GM23338 (cell line): ENCODE measurements at regions not wholly inside any gene's neighbourhood (a gene's known extent, or its start where the extent isn't known, plus 50 kb on each side); places are given as distances from the start of the nearest gene placed in this dataset.
A peak's percentile ranks its signal among the peaks of the same experiment; 100 is the strongest.

Experiments
- ATAC-seq: fragments of 200-7000 bp; cut with Tn5 transposase; 3 replicates; pipeline ENCODE4 v1.9.1; 2020
- DNase-seq: peaks from one replicate; pipeline ENCODE4 v3.0.0-alpha.2; 2015; ENCODE audit warnings: low spot score
- H2AFZ ChIP-seq: fragments of 200-600 bp; sonication (generic); 2 replicates; pipeline ENCODE4 v1.8.0; 2016; ENCODE audit warnings: antibody characterized with exemption, mild to moderate bottlenecking, moderate library complexity
- H3F3A ChIP-seq: fragments of 200-600 bp; sonication (generic); replicated peaks from 2 replicates; pipeline ENCODE4 v1.8.0; 2017; ENCODE audit warnings: antibody characterized with exemption, mixed run types, low read depth
- H3K27ac ChIP-seq: fragments of 200-600 bp; sonication (generic); 2 replicates; pipeline ENCODE4 v1.6.1; 2016; ENCODE audit warnings: low read depth
- H3K27me3 ChIP-seq: fragments of 200-600 bp; sonication (generic); 2 replicates; pipeline ENCODE4 v1.8.0; 2016; ENCODE audit warnings: mild to moderate bottlenecking, mixed run types, moderate library complexity; ENCODE audit not compliant: insufficient read depth
- H3K36me3 ChIP-seq: fragments of 200-600 bp; sonication (generic); 2 replicates; pipeline ENCODE4 v1.8.0; 2016; ENCODE audit warnings: mild to moderate bottlenecking; ENCODE audit not compliant: insufficient read depth
- H3K4me1 ChIP-seq: fragments of 200-600 bp; sonication (generic); 2 replicates; pipeline ENCODE4 v1.8.0; 2016; ENCODE audit warnings: mild to moderate bottlenecking, moderate library complexity; ENCODE audit not compliant: insufficient read depth
- H3K4me2 ChIP-seq: fragments of 200-600 bp; sonication (generic); 2 replicates; pipeline ENCODE4 v1.7.1; 2017; ENCODE audit warnings: mixed run types
- H3K4me3 ChIP-seq: fragments of 200-600 bp; sonication (generic); 2 replicates; pipeline ENCODE4 v1.6.1; 2016; ENCODE audit warnings: mixed run types
- H3K79me2 ChIP-seq: fragments of 200-600 bp; sonication (generic); replicated peaks from 2 replicates; pipeline ENCODE4 v1.8.0; 2017; ENCODE audit warnings: mild to moderate bottlenecking; ENCODE audit not compliant: insufficient read depth
- H3K9me2 ChIP-seq: fragments of 200-600 bp; sonication (generic); 2 replicates; pipeline ENCODE4 v1.8.0; 2017; ENCODE audit not compliant: insufficient read depth
- H4K20me1 ChIP-seq: fragments of 200-600 bp; sonication (generic); replicated peaks from 2 replicates; pipeline ENCODE4 v1.8.0; 2017; ENCODE audit warnings: mild to moderate bottlenecking; ENCODE audit not compliant: insufficient read depth
- H3K27ac Mint-ChIP-seq: 2 replicates; pipeline ENCODE4 v1.8.0; 2020; ENCODE audit warnings: inconsistent platforms, mild to moderate bottlenecking, moderate library complexity, mixed read lengths
- H3K27me3 Mint-ChIP-seq: 3 replicates; pipeline ENCODE4 v1.8.0; 2022; ENCODE audit warnings: low read depth, mild to moderate bottlenecking, moderate library complexity, mixed read lengths, inconsistent platforms; ENCODE audit not compliant: insufficient read depth, poor library complexity
- H3K36me3 Mint-ChIP-seq: 3 replicates; pipeline ENCODE4 v1.8.0; 2021; ENCODE audit warnings: low read depth, mild to moderate bottlenecking, inconsistent platforms, moderate library complexity, mixed read lengths
- H3K4me1 Mint-ChIP-seq: 3 replicates; pipeline ENCODE4 v1.8.0; 2020; ENCODE audit warnings: mild to moderate bottlenecking, inconsistent platforms, mixed read lengths
- H3K4me3 Mint-ChIP-seq: 3 replicates; pipeline ENCODE4 v1.8.0; 2021; ENCODE audit warnings: moderate library complexity, mild to moderate bottlenecking, inconsistent platforms, mixed read lengths
- H3K9me3 Mint-ChIP-seq: 3 replicates; pipeline ENCODE4 v1.8.0; 2020; ENCODE audit warnings: moderate library complexity, mild to moderate bottlenecking, inconsistent platforms, mixed read lengths
- CREB1 ChIP-seq: fragments of 250-450 bp; sonication (Bioruptor Pico); IDR thresholded peaks from 2 replicates; pipeline ENCODE4 v1.5.0; 2020; ENCODE audit warnings: low read depth, mild to moderate bottlenecking, moderate library complexity
- CTCF ChIP-seq, 2 experiments: fragments of 200-600 bp in 1 of 2; sonication (generic) in 1 of 2; conservative IDR thresholded peaks; 2 replicates each; pipeline versions ENCODE4 v1.5.1 to v1.6.1; 2016 to 2017; ENCODE audit warnings: antibody characterized with exemption in 2 of 2, low read depth in 2 of 2, mild to moderate bottlenecking in 2 of 2, moderate library complexity in 1 of 2
- EZH2 ChIP-seq: fragments of 200-600 bp; sonication (generic); IDR thresholded peaks from one replicate; pipeline ENCODE4 v1.8.0; 2017; ENCODE audit warnings: antibody characterized with exemption, mild to moderate bottlenecking, low read depth; ENCODE audit not compliant: unreplicated experiment
- EZH2phosphoT487 ChIP-seq: fragments of 200-600 bp; sonication (generic); IDR thresholded peaks from one replicate; pipeline ENCODE4 v1.8.1; 2018; ENCODE audit warnings: antibody characterized with exemption; ENCODE audit not compliant: unreplicated experiment
- JUNB ChIP-seq: IDR thresholded peaks from one replicate; pipeline ENCODE4 v1.6.1; 2016; ENCODE audit warnings: antibody characterized with exemption; ENCODE audit not compliant: unreplicated experiment
- NANOG ChIP-seq: IDR thresholded peaks from 2 replicates; pipeline ENCODE4 v1.6.1; 2016; ENCODE audit warnings: antibody characterized with exemption, borderline replicate concordance
- POLR2AphosphoS5 ChIP-seq: IDR thresholded peaks from 2 replicates; pipeline ENCODE4 v1.6.1; 2016; ENCODE audit warnings: antibody characterized with exemption, low read depth
- REST ChIP-seq: IDR thresholded peaks from one replicate; pipeline ENCODE4 v1.6.1; 2018; ENCODE audit warnings: antibody characterized with exemption; ENCODE audit not compliant: unreplicated experiment
- STAT1 ChIP-seq: IDR thresholded peaks from one replicate; pipeline ENCODE4 v1.6.1; 2016; ENCODE audit warnings: antibody characterized with exemption; ENCODE audit not compliant: unreplicated experiment
- ZNF114 ChIP-seq: fragments of 250-450 bp; sonication (Bioruptor Pico); IDR thresholded peaks from 2 replicates; pipeline ENCODE4 v1.5.0; 2020; ENCODE audit warnings: mild to moderate bottlenecking, moderate library complexity
- ZNF331 ChIP-seq: fragments of 250-450 bp; sonication (Bioruptor Pico); IDR thresholded peaks from 2 replicates; pipeline ENCODE4 v1.5.0; 2020; ENCODE audit warnings: low read depth, mild to moderate bottlenecking, moderate library complexity
- TF ChIP-seq, protein P1 (sequence below): IDR thresholded peaks from 2 replicates; pipeline ENCODE4 v1.6.1; 2016; ENCODE audit warnings: antibody characterized with exemption
- TF ChIP-seq, protein P2 (sequence below): fragments of 250-450 bp; sonication (Bioruptor Pico); IDR thresholded peaks from 2 replicates; pipeline ENCODE4 v1.5.0; 2020; ENCODE audit warnings: mild to moderate bottlenecking, moderate library complexity

DNA sequence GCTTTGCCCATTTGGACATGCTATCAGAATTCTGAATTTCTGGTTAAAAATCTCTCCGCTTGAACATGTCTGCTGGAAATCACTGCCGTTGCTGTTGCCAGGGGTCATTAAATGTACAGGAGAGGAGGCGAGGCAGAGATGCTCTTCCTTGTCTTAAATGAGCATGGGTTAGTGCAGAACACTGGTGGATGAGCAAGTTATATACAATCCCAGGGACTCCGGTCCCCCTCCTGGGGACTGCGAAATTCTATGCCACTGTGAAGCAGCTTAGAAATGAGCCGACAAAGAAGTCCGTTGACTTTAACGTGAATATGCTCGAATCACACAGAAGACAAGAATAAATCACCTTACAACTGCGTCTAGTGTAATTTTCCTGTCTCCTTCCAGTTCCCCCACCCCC lies 95.1 kb upstream of the KLHL14 start:
- 0 out of 2 replicates have a peak, but pooled peaks cover 4% of the 10 kb centered on the region for H3K9me2 ChIP-seq
- Mint-ChIP-seq H3K4me1 (peaks cover 17% of the 10 kb centered on the region), H3K27me3 (peaks cover 4% of the 10 kb centered on the region), H3K27ac (no peak overlapping the region), H3K9me3 (peaks cover 1% of the 10 kb centered on the region; the same call in 1 of the 3 replicates), H3K36me3 (no peaks in the 10 kb centered on the region; the same call in 2 of the 3 replicates), H3K4me3 (no peak overlapping the region)
- peak overlapping the region; percentile 81; the same call in 1 of the 2 replicates for H2AFZ ChIP-seq
- no peak for DNase-seq
- peaks cover 19% of the 10 kb centered on the region for H3K4me1 ChIP-seq
- no peaks in the 10 kb centered on the region for H3K27me3 ChIP-seq
- no peak overlapping the region for H3K4me3 ChIP-seq
- TF ChIP-seq, protein P1, sequence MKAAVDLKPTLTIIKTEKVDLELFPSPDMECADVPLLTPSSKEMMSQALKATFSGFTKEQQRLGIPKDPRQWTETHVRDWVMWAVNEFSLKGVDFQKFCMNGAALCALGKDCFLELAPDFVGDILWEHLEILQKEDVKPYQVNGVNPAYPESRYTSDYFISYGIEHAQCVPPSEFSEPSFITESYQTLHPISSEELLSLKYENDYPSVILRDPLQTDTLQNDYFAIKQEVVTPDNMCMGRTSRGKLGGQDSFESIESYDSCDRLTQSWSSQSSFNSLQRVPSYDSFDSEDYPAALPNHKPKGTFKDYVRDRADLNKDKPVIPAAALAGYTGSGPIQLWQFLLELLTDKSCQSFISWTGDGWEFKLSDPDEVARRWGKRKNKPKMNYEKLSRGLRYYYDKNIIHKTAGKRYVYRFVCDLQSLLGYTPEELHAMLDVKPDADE, result no peak
- TF ChIP-seq CTCF (conservative IDR thresholded peaks at IDR 0.05; ENCODE audit: low read depth in 2 of 2) (no peak), EZH2 (no peak), CREB1 (no peak), NANOG (no peak), ZNF331 (CRISPR knock-in tag) (no peak), POLR2AphosphoS5 (no peak), EZH2phosphoT487 (no peak), STAT1 (no peak), JUNB (no peak), REST (no peak), ZNF114 (no peak)
- TF ChIP-seq, protein P2, sequence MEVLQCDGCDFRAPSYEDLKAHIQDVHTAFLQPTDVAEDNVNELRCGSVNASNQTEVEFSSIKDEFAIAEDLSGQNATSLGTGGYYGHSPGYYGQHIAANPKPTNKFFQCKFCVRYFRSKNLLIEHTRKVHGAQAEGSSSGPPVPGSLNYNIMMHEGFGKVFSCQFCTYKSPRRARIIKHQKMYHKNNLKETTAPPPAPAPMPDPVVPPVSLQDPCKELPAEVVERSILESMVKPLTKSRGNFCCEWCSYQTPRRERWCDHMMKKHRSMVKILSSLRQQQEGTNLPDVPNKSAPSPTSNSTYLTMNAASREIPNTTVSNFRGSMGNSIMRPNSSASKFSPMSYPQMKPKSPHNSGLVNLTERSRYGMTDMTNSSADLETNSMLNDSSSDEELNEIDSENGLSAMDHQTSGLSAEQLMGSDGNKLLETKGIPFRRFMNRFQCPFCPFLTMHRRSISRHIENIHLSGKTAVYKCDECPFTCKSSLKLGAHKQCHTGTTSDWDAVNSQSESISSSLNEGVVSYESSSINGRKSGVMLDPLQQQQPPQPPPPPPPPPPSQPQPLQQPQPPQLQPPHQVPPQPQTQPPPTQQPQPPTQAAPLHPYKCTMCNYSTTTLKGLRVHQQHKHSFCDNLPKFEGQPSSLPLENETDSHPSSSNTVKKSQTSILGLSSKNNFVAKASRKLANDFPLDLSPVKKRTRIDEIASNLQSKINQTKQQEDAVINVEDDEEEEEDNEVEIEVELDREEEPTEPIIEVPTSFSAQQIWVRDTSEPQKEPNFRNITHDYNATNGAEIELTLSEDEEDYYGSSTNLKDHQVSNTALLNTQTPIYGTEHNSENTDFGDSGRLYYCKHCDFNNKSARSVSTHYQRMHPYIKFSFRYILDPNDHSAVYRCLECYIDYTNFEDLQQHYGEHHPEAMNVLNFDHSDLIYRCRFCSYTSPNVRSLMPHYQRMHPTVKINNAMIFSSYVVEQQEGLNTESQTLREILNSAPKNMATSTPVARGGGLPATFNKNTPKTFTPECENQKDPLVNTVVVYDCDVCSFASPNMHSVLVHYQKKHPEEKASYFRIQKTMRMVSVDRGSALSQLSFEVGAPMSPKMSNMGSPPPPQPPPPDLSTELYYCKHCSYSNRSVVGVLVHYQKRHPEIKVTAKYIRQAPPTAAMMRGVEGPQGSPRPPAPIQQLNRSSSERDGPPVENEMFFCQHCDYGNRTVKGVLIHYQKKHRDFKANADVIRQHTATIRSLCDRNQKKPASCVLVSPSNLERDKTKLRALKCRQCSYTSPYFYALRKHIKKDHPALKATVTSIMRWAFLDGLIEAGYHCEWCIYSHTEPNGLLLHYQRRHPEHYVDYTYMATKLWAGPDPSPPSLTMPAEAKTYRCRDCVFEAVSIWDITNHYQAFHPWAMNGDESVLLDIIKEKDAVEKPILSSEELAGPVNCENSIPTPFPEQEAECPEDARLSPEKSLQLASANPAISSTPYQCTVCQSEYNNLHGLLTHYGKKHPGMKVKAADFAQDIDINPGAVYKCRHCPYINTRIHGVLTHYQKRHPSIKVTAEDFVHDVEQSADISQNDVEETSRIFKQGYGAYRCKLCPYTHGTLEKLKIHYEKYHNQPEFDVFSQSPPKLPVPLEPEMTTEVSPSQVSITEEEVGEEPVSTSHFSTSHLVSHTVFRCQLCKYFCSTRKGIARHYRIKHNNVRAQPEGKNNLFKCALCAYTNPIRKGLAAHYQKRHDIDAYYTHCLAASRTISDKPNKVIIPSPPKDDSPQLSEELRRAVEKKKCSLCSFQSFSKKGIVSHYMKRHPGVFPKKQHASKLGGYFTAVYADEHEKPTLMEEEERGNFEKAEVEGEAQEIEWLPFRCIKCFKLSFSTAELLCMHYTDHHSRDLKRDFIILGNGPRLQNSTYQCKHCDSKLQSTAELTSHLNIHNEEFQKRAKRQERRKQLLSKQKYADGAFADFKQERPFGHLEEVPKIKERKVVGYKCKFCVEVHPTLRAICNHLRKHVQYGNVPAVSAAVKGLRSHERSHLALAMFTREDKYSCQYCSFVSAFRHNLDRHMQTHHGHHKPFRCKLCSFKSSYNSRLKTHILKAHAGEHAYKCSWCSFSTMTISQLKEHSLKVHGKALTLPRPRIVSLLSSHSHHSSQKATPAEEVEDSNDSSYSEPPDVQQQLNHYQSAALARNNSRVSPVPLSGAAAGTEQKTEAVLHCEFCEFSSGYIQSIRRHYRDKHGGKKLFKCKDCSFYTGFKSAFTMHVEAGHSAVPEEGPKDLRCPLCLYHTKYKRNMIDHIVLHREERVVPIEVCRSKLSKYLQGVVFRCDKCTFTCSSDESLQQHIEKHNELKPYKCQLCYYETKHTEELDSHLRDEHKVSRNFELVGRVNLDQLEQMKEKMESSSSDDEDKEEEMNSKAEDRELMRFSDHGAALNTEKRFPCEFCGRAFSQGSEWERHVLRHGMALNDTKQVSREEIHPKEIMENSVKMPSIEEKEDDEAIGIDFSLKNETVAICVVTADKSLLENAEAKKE (CRISPR knock-in tag), result no peak
- ATAC-seq, result no peak; the same call in 2 of the 3 replicates
- H3F3A ChIP-seq, result no peaks in the 10 kb centered on the region
- H3K4me2 ChIP-seq, result no peak overlapping the region
- H4K20me1 ChIP-seq, result no peaks in the 10 kb centered on the region
- no peaks in the 10 kb centered on the region for H3K79me2 ChIP-seq
- H3K36me3 ChIP-seq, result no peaks in the 10 kb centered on the region
- no peak overlapping the region for H3K27ac ChIP-seq
